Skeletal muscle cell (primary cell): ENCODE measurements at regions not wholly inside any gene's neighbourhood (a gene's known extent, or its start where the extent isn't known, plus 50 kb on each side); places are given as distances from the start of the nearest gene placed in this dataset.

ENCODE experiments used
- DNase-seq: peaks from one replicate; pipeline ENCODE4 v3.0.0-alpha.2; 2010; ENCODE audit warnings: low read depth
- H3K4me3 ChIP-seq: 2 replicates; pipeline ENCODE4 v1.5.1; 2011; ENCODE audit warnings: low read depth, mild to moderate bottlenecking, control low read depth, low read length, moderate library complexity

DNA sequence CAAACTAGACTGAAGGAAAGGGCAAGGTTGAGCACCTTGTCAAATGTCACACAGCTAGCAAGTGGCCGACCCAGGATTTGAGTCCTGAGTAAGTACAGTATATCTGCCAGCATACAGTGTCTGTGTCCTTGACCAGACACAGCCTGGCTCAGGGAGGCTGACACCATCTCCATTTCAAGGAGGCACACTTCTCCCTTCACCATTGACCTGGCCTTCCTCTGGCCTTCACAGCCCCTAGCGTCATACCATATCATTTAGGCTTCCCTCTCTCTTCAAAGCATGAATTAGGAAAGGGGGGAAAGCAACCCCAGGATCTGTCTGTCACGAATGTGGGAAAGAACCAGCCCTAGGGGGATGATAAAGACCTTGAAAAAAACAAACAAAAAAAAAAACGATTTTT, 155.6 kb downstream of the PLPP3 start:
- no peak overlapping the region for H3K4me3 ChIP-seq
- no peak for DNase-seq

DNA sequence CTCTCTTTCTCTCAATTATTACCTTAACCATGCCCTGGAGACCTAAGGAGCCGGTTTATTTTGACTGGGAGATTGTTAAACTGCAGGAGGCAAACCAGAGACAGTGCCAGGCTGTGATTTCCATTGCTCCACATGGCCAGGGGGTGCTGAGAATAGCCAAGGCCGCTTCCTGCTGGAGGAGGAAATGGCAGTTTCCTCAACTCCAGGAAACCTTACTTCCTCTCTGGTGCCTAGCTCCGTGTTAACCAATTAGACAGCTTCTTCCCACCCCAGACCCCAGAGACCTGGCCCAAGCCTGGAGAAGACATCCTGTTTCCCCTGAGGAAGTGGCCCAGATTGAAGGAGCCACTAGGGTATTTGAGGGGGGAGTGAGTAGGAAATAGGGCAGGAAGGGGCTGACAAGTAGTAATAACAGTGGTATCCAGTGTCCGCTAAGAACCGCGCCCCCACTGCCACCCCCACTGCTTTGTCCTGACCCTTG, 161.2 kb downstream of the PLPP3 start:
- no peak overlapping the region for H3K4me3 ChIP-seq
- DNase-seq: no peak

DNA sequence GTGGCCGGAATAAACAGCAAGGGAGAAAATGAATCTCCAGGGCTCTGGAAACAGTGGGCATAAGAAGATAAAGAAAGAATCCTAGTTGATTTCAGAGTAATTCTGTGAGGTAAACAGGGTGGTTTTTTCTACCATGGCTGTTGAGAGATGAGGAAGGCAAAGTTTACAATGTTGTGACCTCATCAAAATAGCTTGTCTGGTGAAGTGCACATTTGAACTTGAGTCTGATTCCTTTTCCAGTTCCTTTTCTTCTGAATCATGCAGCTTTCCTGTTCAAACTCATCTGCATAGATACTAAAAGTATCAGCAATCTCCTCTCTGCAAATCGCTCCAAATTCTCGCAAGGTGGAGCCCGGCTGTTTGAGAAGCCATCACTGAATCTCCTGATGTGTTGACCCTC, 161.7 kb downstream of the PLPP3 start:
- H3K4me3 ChIP-seq: no peak overlapping the region
- DNase-seq: no peak

DNA sequence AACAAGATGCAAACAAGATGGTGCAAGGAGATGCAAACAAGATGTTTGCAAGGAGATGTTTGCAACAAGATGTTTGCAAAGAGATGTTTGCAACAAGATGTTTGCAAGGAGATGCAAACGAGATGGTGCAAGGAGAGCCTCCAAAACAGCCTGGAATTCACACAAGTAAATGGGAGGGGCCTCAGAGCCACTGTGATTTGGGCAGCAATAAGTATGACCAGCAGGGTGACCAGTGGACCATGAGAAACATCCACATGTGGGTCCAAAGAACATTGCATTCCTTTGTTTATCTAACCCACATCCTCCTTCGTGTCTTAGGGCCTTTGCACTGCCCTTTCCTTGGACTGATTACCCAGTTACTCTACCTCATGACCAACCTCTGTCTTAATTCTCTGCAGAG, 162.9 kb downstream of the PLPP3 start:
- no peak for DNase-seq
- no peak overlapping the region for H3K4me3 ChIP-seq

DNA sequence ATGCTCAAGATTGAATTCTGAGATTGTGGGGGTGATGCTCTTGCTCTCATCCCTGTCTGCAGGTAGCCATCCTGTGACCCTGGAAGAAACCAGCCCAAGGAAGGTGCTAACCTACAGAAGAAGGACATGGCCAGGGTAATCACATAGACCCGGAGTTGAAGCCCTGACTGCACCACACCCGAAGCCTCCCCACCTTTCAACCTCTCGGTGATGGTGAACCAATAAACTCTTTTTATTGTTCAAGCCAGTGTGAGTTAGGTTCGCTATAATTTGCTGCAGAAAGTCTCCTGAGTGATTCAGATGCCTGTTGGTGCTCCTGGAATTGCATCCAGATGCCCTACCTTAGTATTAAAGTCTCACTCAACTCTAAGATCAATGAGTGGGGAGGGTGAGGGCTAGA, 163.6 kb downstream of the PLPP3 start:
- DNase-seq: no peak
- H3K4me3 ChIP-seq: no peak overlapping the region

DNA sequence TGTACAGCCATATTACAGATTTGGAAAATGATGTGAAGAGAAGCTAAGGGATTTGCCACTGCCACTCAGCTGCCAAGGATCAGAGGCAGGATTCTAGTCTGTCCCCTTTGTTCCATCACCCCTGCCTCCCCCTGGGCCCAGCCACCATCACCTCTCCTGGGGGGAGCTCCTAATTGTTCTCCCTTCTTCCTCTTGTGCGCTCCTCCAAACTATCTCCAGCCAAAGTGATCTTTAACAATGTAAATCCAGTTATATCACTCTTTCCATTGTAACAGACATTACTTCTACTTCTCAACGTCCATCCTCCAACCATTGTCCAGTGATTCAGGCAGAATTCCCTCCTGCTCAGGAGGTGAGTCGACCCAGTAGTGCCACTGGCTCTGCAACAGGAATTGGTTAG, 164.1 kb downstream of the PLPP3 start:
- H3K4me3 ChIP-seq: no peak overlapping the region
- no peak for DNase-seq

DNA sequence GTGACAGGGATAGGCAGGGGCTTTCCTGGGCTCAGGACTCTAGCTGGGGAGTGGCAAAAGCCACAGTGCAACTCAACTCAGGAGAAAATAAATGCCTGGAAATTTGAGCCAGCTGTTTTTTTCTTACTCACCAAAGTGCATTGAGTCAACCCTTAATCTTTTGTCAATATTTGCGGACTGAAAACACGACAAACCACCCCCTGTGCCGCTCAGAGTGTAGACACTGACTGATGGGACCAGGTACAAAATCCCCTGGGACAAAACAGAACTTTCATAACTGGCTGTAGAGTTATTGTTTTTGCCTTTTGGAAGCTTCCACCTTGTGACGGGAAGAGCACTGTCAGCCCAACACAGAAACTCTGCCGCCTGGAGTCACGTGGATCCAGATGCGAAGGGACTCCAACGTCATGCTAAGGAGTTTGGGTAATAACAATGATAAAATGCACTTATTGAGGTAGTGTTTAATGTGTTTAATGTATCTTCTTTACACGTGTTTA, 164.6 kb downstream of the PLPP3 start:
- no peak overlapping the region for H3K4me3 ChIP-seq
- no peak for DNase-seq

DNA sequence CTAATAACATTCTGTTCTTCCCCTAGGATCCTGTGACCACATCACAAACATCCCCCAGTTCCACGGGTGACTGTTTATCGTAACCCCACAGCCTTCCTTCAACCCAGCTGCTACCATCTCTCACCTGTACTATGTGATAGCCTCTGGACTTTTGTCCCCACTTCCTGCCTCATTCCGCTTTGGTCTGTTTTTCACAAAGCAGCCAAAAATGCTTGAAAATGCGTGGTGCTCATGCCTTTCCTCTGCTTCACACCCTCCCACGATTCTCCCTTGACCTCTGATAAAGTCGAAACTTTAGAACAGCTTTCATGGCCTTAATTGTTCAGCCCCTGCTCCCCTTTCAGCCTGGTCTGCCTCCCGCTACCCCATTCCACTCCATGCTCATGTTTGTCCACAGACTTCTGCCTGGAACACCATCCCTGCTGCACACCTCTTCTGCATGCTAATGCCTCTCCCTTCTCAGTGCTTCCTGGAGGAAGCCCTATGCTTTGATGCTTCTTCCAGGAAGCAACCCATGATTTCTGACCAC, 165.6 kb downstream of the PLPP3 start:
- H3K4me3 ChIP-seq: no peak overlapping the region
- DNase-seq: no peak

DNA sequence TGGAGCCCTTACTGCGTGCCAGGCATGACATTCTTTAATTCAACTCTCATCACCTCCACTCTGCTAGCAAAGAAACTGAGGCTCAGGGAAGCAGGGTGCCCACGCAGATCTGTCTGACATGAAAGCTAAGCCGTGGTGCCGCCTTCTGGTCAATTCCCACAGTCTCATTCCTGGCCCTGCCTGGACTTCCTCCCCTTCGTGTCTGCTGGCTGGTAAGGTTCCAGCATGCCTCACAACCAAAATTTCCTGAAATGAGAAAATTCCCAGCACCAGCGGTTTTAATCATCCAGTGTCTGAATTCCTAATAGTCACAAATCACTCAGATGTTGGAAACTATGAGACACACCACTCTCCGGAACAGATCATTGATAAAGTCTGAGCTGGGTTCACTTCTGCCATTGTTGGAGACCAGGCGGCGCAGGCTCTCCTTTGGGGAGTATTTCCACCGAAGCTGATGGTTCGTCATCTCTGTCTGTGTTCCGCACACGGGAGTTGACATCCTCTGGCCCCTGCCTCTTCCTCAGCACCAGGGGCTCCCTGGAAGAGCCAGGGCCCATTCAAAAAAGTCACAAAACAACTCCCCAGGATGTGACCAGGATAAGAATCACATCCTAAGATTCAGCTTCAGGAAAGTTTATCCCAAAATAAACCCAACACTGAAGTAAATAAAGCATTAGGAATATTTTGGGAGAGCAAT, 167.7 kb downstream of the PLPP3 start:
- no peak for DNase-seq
- H3K4me3 ChIP-seq: no peak overlapping the region

DNA sequence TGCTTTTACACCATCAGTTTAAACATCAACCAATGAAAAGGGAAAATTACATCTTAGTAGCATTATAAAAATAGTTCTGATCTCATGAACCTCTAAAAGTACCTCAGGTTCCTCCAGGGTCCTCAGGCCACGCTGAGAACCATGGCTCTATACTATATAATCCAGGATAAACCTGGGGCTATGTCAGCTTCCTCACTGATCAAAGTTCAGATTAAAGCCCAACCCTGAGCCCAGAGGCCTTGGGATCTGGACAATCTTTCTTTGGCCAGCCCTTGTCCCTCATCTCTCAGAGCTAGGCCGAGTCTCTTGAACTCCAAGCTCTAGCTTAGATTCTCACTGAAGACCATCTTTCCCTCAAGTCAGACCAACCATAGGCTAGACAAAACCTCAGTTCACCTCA, 168.3 kb downstream of the PLPP3 start:
- H3K4me3 ChIP-seq: no peak overlapping the region
- DNase-seq: no peak

DNA sequence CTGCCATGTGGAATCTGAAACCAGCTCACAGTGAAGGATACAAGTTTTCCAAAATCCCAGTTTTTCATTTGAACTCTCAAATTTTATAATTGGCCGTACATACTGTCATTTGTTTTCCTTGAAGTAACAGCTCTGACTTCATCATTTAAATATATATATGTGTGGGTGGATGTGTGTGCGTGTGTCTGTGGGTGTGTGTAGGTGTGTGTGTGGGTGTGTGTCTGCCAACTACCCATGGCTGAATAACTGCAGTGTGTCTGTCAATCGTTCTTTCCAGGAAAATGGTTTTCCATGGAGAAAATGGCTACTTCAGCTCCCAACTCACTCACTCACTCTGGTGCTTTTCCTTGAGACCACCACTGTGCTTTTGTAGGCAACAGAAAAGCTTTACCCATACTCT, 169.0 kb downstream of the PLPP3 start:
- H3K4me3 ChIP-seq: no peak overlapping the region
- DNase-seq: no peak

DNA sequence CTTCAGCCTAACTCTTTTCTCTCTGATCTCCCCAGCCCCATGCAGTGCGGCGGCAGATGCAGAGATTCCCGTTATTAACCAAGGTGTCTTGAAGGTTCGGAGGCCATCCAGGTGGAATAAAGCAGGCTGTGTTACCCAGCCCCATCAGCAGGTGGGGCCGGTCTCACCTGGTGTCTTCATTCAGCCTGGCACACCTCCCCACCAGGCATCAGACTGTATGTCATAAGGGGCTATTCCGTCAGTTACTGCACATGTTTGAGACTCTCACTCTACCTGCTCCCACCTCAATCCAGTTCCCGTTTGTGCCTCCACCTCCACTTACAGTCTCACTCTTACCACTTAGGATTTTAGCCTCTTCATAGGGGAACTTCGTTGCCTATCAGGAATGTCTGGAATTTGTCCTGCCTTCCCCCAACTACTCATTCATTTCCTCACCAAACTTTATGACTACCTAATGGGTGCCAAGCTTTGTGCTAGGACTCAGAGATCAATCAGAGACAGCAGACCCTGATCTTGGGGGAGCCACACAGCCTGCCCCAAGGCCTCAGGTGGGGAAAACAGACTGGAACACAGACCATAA, 170.2 kb downstream of the PLPP3 start:
- H3K4me3 ChIP-seq: no peak overlapping the region
- DNase-seq: no peak

DNA sequence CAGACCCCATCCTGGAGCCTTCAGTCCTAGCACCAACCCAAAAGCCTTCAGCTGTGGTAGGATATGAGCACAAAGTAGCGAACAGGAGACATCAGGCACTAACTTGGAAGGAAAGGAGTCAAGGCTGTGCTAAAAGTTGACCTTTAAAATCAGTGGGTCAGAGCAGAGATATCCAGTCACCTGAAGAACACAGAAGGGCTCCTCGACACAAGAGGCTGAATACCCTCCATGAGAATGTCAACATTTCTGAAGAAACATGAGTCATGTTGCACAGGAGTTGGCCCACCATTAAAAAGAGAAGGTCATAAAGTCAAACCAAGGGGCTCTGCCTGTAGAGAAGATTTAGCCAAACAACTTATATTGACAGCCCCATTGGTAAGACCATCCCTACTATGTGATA, 172.5 kb downstream of the PLPP3 start:
- no peak overlapping the region for H3K4me3 ChIP-seq
- no peak for DNase-seq

DNA sequence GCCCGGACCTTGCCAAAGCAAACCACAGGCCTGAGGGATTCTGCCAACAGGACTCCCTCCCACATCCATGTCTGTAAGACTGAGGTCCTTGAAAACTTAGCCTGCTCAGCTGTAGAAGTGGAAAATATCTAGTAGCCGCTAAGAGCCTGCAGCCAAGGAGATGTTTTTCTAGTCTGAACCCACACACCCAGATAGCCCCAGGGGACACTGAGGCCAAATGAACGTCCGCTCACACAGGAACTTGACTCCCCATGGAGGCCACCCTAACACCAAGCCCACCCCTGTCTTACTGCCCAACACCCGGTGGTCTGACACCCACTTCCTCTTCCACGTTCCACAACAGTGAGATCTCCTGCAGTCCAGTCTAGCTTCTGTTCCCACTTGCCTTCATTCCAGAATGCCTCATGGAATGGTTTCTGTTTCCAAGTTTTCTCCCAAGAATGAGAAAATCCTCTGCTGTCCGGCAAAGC, 174.8 kb downstream of the PLPP3 start:
- H3K4me3 ChIP-seq: no peak overlapping the region
- peak; percentile 18 for DNase-seq

DNA sequence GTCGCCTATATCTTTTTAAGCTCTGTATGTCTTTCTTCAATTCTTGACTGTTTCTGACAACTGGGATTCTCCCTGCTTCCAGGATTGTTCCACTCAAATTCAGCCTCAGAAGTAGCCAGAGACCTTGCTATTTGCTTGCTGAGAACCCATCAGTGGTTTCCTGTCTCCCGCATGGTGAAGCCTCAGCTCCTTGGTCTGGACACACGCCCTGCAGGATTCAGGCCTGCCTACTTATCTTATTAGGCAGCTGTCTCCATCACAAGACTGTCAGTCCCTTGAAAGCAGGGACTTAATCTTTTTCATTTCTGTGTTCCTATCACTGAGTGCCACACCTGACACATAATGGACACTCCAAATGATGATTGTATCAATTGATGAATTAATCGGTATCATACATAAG, 175.3 kb downstream of the PLPP3 start:
- no peak for DNase-seq
- no peak overlapping the region for H3K4me3 ChIP-seq

DNA sequence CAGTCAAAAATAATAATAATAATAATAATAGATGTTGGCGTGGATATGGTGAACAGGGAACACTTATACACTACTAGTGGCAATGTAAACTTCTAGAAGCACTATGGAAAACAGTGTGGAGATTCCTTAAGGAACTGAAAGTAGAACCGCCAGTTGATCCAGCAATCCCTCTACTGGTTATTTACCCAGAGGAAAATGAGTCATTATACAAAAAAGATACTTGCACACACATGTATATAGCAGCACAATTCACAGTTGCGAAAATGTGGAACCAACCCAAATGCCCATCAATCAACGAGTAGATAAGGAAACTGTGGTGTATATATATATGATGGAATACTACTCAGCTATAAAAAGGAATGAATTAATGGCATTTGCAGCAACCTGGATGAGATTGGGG, 176.0 kb downstream of the PLPP3 start:
- no peak overlapping the region for H3K4me3 ChIP-seq
- DNase-seq: no peak

DNA sequence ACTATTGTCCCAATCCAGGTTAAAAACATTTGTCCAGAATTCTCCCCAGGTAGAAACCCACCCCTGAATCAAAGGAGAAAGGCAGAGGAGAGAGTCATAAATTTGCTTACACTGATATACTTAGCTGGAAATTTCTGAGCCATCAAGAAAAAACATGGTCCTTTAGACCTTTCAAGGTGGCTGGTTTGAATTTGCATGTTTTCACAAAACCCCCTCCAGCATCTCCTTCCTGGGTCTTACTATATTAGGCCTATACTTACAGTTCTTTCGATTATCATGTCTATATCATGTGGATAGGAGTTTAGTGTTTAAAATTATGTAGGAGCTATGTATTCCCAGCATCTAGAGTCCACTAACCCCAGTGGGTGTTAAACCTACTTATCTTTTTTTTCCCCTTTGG, 178.2 kb downstream of the PLPP3 start:
- no peak for DNase-seq
- no peak overlapping the region for H3K4me3 ChIP-seq

DNA sequence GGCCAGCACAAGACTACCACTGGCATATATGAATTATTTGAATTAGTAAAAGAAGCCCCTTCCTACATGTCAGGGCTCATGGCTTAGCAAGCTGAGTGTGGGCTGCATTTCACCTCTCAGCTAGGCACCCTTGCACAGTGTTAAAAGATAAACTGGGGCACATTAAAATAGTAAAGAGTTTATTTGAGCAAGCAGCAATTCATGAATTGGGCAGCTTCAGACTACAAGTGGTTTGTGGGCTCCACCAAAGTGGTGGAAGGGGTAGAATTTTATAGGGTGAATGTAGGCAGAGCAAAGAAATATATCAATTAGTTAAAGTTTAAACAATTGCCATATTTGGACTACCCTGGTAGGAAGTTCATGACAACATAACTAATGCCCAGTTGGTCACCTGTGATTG, 178.8 kb downstream of the PLPP3 start:
- no peak overlapping the region for H3K4me3 ChIP-seq

DNA sequence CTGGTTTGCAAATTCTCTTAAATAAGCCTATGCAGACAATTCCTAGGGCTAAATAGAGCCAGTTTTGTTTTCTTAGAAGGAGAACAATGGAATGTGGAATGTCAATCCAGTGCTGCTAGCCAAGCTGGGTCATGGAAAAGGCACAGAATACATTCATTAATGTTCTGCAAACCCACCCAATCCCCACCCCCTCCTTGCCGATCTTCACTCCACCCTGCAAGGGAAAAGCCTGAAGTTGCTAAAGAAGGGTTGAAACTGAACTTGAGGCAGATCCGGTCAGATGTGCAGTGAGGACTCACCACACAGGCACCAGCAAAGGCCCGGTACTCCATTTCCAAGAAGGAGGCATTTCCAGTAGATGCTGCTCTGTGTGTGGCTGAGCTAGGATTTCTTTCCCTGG, 179.6 kb downstream of the PLPP3 start:
- H3K4me3 ChIP-seq: no peak overlapping the region
- no peak for DNase-seq

More for the DNA sequence above, 178.8 kb downstream of the PLPP3 start:
- no peak for DNase-seq

DNA sequence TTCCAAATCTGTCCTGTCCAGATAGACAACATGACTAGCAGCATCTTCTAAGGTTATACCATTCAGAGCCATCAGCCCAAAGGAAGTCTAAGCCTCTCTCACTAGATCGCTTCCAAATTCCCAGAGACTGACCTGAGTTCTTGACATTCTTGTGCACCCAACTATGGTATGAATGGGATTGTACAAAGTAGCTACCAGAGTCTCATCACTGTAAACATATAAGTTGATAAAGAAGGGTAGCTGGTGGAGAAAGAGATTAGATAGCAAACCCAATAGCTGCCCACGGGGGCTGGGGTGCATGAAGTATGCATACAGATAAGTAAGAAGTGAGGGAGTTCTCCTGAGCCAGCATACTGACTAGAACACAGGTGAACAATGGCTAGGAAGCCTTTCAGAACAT, 180.0 kb downstream of the PLPP3 start:
- DNase-seq: no peak
- no peak overlapping the region for H3K4me3 ChIP-seq

DNA sequence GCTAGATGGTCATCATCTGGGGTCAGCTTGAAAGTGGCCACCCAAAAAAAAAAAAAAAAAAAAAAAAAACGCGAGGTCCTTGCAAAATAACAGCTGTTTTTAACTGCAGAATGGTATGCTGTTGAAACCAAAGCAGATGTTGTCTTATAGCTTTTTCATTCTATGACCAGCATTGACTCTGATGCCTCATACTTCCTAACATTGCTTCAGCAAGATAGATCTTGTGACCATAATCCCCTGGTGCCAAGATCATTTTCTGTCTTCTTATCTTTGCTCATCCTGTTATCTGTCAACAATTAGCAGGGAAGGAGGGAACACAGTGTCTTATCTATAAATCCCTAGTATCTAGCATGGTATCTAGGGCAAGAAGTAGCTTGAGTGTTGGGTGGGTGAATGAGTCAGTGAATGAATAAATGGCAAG, 181.5 kb downstream of the PLPP3 start:
- no peak for DNase-seq
- no peak overlapping the region for H3K4me3 ChIP-seq
